HG03457 (cell line): ENCODE measurements at regions not wholly inside any gene's neighbourhood (a gene's known extent, or its start where the extent isn't known, plus 50 kb on each side); places are given as distances from the start of the nearest gene placed in this dataset.
A peak's percentile ranks its signal among the peaks of the same experiment; 100 is the strongest.

Experiments used
- ATAC-seq: cut with Tn5 transposase; IDR thresholded peaks from one replicate; pipeline ENCODE4 v1.9.1; 2021; ENCODE audit warnings: moderate number of reproducible peaks; ENCODE audit not compliant: unreplicated experiment

DNA sequence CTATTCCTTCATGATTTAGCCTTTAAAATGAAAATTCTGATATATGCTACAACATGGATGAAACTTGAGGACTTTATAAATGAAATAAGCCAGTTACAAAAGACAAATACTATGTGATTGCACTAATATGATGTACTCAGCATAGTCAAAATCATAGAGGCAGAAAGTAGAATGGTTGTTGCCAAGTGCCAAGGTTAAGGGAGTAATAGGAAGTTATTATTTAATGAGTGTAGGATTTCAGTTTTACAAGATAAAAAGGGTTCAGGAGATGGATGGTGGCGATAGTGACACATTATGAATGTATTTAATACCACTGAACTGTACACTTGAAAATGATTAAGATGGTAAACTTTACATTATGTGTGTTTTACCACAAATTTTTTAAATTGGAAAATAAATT is 73.1 kb upstream of the FMN2 start:
- no peak for ATAC-seq

DNA sequence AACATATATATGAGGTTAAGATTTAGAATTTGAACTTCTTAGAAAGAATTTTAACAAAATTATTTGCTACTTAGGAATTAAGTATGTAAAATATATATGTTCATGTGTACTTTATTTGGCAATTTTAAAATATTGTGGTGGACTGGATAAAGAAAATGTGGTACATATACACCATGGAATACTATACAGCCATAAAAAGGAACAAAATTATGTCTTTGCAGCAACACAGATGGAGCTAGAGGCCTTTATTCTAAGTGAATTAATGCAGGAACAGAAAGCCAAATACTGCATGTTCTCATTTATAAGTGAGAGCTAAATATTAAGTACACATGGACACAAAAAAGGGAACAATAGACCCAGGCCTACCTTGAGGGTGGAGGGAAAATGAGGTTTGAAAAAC is 72.2 kb upstream of the FMN2 start:
- ATAC-seq: no peak

DNA sequence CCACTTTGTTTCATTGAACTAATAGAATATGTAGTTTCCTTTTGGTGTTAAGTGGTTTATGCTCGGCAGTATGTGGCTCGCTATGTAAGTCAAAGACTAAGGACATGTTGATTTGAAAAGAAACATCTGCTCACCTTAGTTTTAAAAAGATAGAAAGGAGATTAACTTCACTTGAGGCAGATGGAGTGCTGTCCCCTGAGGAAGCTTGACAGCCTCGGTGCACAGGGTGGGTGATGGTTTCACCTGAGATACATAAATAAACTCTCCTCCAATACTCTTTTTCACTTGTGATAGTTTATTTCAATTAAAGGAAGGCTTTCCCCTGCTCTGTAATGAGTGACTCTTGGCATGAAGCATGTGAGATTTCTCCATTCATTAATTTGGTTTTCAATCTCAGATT is 70.8 kb upstream of the FMN2 start:
- ATAC-seq: no peak

DNA sequence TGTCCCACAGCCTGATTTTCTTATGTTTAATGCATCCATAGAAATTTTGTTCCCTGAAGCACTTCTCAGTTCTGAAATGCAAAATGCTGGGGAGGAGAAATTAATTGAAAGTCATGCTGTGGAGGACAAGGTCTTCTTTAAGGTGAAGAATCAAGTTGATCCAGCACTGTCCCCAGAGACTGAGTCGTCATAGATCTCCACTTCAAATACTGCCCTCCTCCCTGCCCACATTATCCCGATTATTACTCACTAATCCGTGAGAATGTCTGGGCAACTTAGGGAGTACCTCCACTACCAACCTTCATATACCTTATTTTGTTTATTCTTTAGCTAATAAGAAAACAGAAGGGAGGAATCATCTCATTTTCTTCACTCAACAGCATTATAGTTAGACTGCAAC is 70.0 kb upstream of the FMN2 start:
- ATAC-seq: no peak

DNA sequence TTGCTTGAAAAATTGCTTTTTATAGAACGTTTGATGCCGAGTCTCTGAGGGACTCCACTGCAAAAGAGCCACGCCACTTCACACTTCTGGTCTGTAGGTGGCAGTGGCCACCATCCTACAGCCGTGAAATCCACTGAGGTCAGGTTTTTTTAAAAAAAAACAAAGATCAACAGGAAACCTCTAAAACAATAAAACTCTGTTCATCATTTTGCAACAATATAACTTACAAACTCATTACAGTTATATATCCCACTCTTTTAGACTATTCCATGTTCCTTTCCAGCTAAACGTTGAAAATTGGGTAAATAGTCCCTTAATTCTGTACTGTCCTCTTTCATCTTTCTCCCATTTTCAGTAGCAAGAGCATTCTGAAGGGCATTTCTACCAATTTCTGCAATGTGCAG is 64.6 kb upstream of the FMN2 start:
- peak; percentile 89 for ATAC-seq

DNA sequence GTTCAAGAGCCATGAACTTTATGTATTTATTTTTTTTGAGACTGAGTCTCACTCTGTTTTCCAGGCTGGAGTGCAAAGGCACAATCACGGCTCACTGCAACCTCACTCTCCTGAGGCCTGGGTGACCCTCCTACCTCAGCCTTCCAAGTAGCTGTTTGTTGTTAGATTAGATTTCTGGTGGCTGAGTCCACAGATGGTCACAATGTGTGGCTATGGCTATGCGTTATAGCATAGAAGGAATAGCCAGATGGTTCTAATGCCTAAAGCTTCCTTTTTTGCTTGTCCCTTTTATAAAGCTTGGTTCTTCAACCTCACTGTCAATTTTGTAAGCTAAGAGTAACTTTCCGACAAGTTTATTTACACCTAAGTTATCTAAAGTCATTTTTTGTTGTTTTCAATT is 62.3 kb upstream of the FMN2 start:
- ATAC-seq: no peak

DNA sequence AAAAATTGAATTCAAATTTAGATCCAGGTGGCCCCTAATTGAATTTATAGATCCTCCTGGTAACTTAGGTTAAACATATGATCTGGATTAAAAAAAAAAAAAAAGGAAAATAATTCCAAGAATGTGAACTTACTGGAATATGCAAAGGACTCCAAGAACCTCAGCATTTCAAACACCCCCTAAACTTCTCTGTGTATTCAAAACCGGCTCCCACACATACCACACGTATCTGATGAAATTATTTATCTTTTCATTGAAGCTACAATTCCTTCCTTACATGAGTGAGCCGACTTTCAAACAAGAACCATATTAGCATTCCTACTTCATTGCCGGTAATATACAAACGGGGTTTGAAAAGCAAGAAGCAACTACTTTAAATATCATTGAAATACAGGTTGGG is 61.4 kb upstream of the FMN2 start:
- ATAC-seq: no peak

DNA sequence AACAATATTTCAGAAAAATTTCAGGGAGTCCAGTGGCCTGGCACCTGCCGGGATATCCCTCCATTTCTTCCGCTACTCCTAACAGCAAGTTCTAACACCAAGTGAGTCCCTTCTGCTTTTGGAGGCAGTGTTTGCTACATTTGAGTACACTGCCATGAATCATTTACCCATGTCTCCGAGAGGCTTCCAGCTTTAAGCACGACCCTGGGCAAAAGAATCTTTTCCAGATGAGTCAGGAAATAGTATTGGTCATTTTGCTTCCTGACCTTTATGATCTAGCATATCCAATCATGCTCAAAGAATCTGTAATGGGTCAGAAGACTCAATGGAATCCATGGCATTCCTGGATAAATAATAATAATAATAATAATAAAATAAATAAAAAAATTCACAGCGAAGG is 60.7 kb upstream of the FMN2 start:
- ATAC-seq: no peak

DNA sequence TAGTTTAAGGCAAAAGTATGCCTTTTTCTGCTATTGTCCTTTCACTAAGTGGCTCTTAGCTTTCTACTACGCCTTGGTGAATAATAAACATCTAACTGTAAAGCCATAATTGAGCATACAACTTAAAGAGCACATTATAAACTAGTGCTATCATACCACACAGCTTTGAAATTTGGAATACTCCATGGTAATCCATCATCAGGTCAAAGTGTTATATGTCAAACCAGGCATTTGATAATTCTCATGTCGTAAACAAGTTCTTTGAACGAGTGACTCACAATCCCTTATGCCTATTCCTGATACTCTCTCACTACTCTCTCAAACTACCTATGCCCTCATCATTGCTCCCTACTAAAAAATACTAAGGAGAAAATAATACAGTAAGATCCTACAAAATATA is 60.3 kb upstream of the FMN2 start:
- no peak for ATAC-seq

DNA sequence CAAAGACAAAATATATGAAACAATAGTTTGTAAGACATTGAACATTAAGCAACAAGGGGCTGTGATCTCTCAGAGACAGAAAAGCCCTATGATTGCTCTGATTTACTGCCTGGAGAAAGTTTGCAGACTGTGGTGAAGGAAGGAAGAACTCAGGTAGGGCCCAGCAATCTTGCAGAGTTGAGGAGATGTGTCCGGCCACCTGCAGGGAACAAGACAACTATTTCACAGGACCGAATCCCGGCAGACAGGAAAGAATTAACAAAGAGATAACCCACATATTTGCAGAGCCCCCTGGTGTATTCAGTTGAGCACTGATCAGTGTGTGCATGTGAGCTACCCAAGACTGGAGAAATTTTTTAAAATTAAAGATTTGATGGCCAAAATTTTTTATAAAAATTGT is 58.3 kb upstream of the FMN2 start:
- ATAC-seq: no peak

DNA sequence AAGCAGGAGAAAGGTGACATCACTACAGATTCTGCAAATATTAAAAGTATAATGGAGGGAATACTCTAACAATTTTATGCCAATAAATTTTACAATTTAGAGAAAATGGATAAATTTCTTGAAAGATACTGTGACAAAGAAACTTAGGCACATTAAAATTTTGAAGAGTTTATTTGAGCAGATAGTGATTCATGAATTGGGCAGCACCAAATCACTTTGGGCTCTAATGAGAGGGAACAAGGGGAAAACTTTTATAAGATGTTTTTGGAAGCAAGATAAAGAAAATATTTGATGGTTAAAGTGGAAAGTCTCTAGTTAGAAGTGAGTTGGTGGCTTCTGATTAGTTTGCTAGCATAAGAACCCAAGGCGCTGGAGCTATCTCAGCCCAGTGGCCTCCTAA is 55.2 kb upstream of the FMN2 start:
- ATAC-seq: no peak
